Epithelial cell of proximal tubule (primary cell): ENCODE measurements at regions not wholly inside any gene's neighbourhood (a gene's known extent, or its start where the extent isn't known, plus 50 kb on each side); places are given as distances from the start of the nearest gene placed in this dataset.

Source experiments
- DNase-seq: peaks from one replicate; pipeline ENCODE4 v3.0.0-alpha.2; 2011; ENCODE audit warnings: low read depth
- H3K4me3 ChIP-seq: 2 replicates; pipeline ENCODE4 v1.5.1; 2011; ENCODE audit warnings: low read depth, mild to moderate bottlenecking, low read length
- CTCF ChIP-seq: conservative IDR thresholded peaks from 2 replicates; pipeline ENCODE4 v1.5.1; 2012; ENCODE audit warnings: low read depth, mild to moderate bottlenecking, low read length

- no peak for TF ChIP-seq CTCF
- no peak for DNase-seq
- H3K4me3 ChIP-seq: no peak overlapping the region
Measured at GRCh38 chrY:19083006-19083405, 309.5 kb upstream of the HSFY2 start.

GRCh38 chrY:19077698-19078113 lies 304.2 kb upstream of the HSFY2 start:
- DNase-seq: no peak
- TF ChIP-seq CTCF: peak; percentile 22
- peak overlapping the region; percentile 62 for H3K4me3 ChIP-seq

- TF ChIP-seq CTCF: no peak
- H3K4me3 ChIP-seq: peak overlapping the region; percentile 62
- DNase-seq: no peak
Measured at GRCh38 chrY:19076846-19077697, 303.5 kb upstream of the HSFY2 start.

- no peak for DNase-seq
- no peak for TF ChIP-seq CTCF
- H3K4me3 ChIP-seq: peak overlapping the region; percentile 62
Measured at GRCh38 chrY:19075471-19076253, 302.1 kb upstream of the HSFY2 start.

GRCh38 chrY:19067435-19067834 lies 293.9 kb upstream of the HSFY2 start:
- DNase-seq: no peak
- no peak for TF ChIP-seq CTCF
- no peak overlapping the region for H3K4me3 ChIP-seq

- no peak for TF ChIP-seq CTCF
- H3K4me3 ChIP-seq: no peak overlapping the region
- no peak for DNase-seq
Measured at GRCh38 chrY:19066447-19067190, 293.1 kb upstream of the HSFY2 start.
